Activated B cell treated with CpG ODN at 0.5 μM for 24 hours (primary cell): ENCODE measurements at regions not wholly inside any gene's neighbourhood (a gene's known extent, or its start where the extent isn't known, plus 50 kb on each side); places are given as distances from the start of the nearest gene placed in this dataset.

ENCODE experiments used
- ATAC-seq: fragments of 200-7000 bp; cut with Tn5 transposase; one replicate; pipeline ENCODE4 v1.10.0; 2021; ENCODE audit warnings: low read depth, mild to moderate bottlenecking, moderate library complexity
- CTCF ChIA-PET: fragments of 350-600 bp; sonication (Branson Sonifier 250); formaldehyde crosslinking; loops from one replicate; lab custom pipeline; 2021; ENCODE audit warnings: antibody characterized with exemption; lab: Charles Lee
- POLR2A ChIA-PET: fragments of 350-600 bp; sonication (Branson Sonifier 250); formaldehyde crosslinking; loops from one replicate; lab custom pipeline; 2021; ENCODE audit warnings: antibody characterized with exemption; lab: Charles Lee
- DNase-seq: peaks from one replicate; pipeline ENCODE4 v3.0.0; 2022
- H3K27ac Mint-ChIP-seq: one replicate; pipeline ENCODE4 v1.8.0; 2020; ENCODE audit warnings: mixed read lengths
- H3K27me3 Mint-ChIP-seq: one replicate; pipeline ENCODE4 v1.8.0; 2021; ENCODE audit warnings: mixed read lengths
- H3K36me3 Mint-ChIP-seq: one replicate; pipeline ENCODE4 v1.8.0; 2021; ENCODE audit warnings: low read depth, mixed read lengths
- H3K4me1 Mint-ChIP-seq: one replicate; pipeline ENCODE4 v1.8.0; 2021; ENCODE audit warnings: mixed read lengths
- H3K4me3 Mint-ChIP-seq: one replicate; pipeline ENCODE4 v1.8.0; 2020; ENCODE audit warnings: mild to moderate bottlenecking, mixed read lengths
- H3K9me3 Mint-ChIP-seq: one replicate; pipeline ENCODE4 v1.8.0; 2020; ENCODE audit warnings: mixed read lengths
- CTCF ChIP-seq: fragments of 200-600 bp; IDR thresholded peaks from one replicate; pipeline ENCODE4 v1.8.0; 2022; ENCODE audit warnings: antibody characterized with exemption, mild to moderate bottlenecking
- intact Hi-C: fragments of 100-400 bp; cut with micrococcal nuclease; formaldehyde crosslinking; loops from one replicate; pipeline ENCODE4 v1.15.1; 2024

- Mint-ChIP-seq H3K27me3 (no peaks in the 10 kb centered on the region), H3K36me3 (no peaks in the 10 kb centered on the region), H3K27ac (no peak overlapping the region), H3K9me3 (peaks cover 4% of the 10 kb centered on the region), H3K4me1 (no peaks in the 10 kb centered on the region), H3K4me3 (no peak overlapping the region)
- POLR2A ChIA-PET, result no interaction called here
- CTCF ChIA-PET, result no interaction called here
- no peak for TF ChIP-seq CTCF
- intact Hi-C loops, result no loop called here
- DNase-seq (no peak), ATAC-seq (no peak)
Observed at GRCh38 chr4:162356181-162356580, 192.4 kb upstream of the FSTL5 start.

GRCh38 chr4:162352580-162353107, 188.8 kb upstream of the FSTL5 start:
- intact Hi-C loops, result no loop called here
- Mint-ChIP-seq H3K27ac (no peak overlapping the region), H3K4me3 (no peak overlapping the region), H3K9me3 (peaks cover 2% of the 10 kb centered on the region), H3K4me1 (no peaks in the 10 kb centered on the region), H3K27me3 (no peaks in the 10 kb centered on the region), H3K36me3 (no peaks in the 10 kb centered on the region)
- no peak for ATAC-seq
- CTCF ChIA-PET, result no interaction called here
- no peak for TF ChIP-seq CTCF
- DNase-seq, result no peak
- POLR2A ChIA-PET, result no interaction called here

- peaks cover 2% of the 10 kb centered on the region for H3K9me3 Mint-ChIP-seq
- TF ChIP-seq CTCF, result no peak
- no peak overlapping the region for H3K4me3 Mint-ChIP-seq
- ATAC-seq (no peak), DNase-seq (no peak)
- CTCF ChIA-PET, result no interaction called here
- H3K27ac Mint-ChIP-seq, result no peak overlapping the region
- H3K27me3 Mint-ChIP-seq, result no peaks in the 10 kb centered on the region
- peaks cover 2% of the 10 kb centered on the region for H3K4me1 Mint-ChIP-seq
- POLR2A ChIA-PET, result no interaction called here
- intact Hi-C loops, result no loop called here
- no peaks in the 10 kb centered on the region for H3K36me3 Mint-ChIP-seq
Observed at GRCh38 chr4:162350331-162350730, 186.5 kb upstream of the FSTL5 start.

GRCh38 chr4:162349395-162349794, 185.6 kb upstream of the FSTL5 start:
- H3K36me3 Mint-ChIP-seq, result no peaks in the 10 kb centered on the region
- no peak for ATAC-seq
- no peak for TF ChIP-seq CTCF
- DNase-seq, result no peak
- H3K4me3 Mint-ChIP-seq, result no peak overlapping the region
- no peaks in the 10 kb centered on the region for H3K27me3 Mint-ChIP-seq
- H3K4me1 Mint-ChIP-seq, result peaks cover 2% of the 10 kb centered on the region
- intact Hi-C loops, result no loop called here
- CTCF ChIA-PET, result no interaction called here
- peaks cover 2% of the 10 kb centered on the region for H3K9me3 Mint-ChIP-seq
- POLR2A ChIA-PET, result no interaction called here
- H3K27ac Mint-ChIP-seq, result no peak overlapping the region

- TF ChIP-seq CTCF, result no peak
- no peak overlapping the region for H3K4me3 Mint-ChIP-seq
- no peak for ATAC-seq
- CTCF ChIA-PET, result no interaction called here
- H3K36me3 Mint-ChIP-seq, result no peaks in the 10 kb centered on the region
- H3K27me3 Mint-ChIP-seq, result no peaks in the 10 kb centered on the region
- intact Hi-C loops, result no loop called here
- H3K9me3 Mint-ChIP-seq, result peaks cover 2% of the 10 kb centered on the region
- H3K27ac Mint-ChIP-seq, result no peak overlapping the region
- no peak for DNase-seq
- POLR2A ChIA-PET, result no interaction called here
- peaks cover 2% of the 10 kb centered on the region for H3K4me1 Mint-ChIP-seq
Observed at GRCh38 chr4:162347842-162348213, 184.0 kb upstream of the FSTL5 start.
